Pancreas (tissue), 10 donors: ENCODE measurements at regions not wholly inside any gene's neighbourhood (a gene's known extent, or its start where the extent isn't known, plus 50 kb on each side); places are given as distances from the start of the nearest gene placed in this dataset.

ENCODE experiments used
- ATAC-seq, 4 donors: fragments of 200-7000 bp; cut with Tn5 transposase; one replicate each; pipeline versions ENCODE4 v1.8.0 to v1.9.1; 2020; ENCODE audit warnings: mild to moderate bottlenecking in 4 of 4, moderate library complexity in 4 of 4
- DNase-seq, 6 donors: peaks; one replicate each; pipeline ENCODE4 v3.0.0-alpha.2; 2020
- FAIRE-seq: peaks from 2 replicates; lab custom pipeline; 2012; peaks lifted over from hg19 to GRCh38; lab: Jason Lieb, UNC
- H3K27ac ChIP-seq, 4 donors: fragments of 200-600 bp; sonication (generic); 1 replicate in 3 of 4; 2 replicates in 1 of 4; pipeline versions ENCODE4 v1.5.0 to v1.8.0; 2020
- H3K27me3 ChIP-seq, 4 donors: fragments of 200-600 bp; one replicate each; pipeline ENCODE4 v1.8.0; 2021
- H3K36me3 ChIP-seq, 3 donors: fragments of 200-600 bp; sonication (generic) in 1 of 3; one replicate each; pipeline versions ENCODE4 v1.5.0 to v1.8.0; 2020 to 2021
- H3K4me1 ChIP-seq, 3 donors: fragments of 200-600 bp; one replicate each; pipeline ENCODE4 v1.8.0; 2021
- H3K4me3 ChIP-seq, 4 donors: fragments of 200-600 bp; sonication (generic) in 2 of 4; one replicate each; pipeline versions ENCODE4 v1.5.0 to v1.8.0; 2020 to 2021
- H3K9me3 ChIP-seq, 4 donors: fragments of 200-600 bp; one replicate each; pipeline ENCODE4 v1.8.0; 2021
- CTCF ChIP-seq, 4 donors: fragments of 200-600 bp; sonication (generic) in 3 of 4; IDR thresholded peaks; one replicate each; pipeline versions ENCODE4 v1.5.0 to v1.8.0; 2021; ENCODE audit warnings: antibody characterized with exemption in 4 of 4
- WGBS, 2 donors: extraction: QIAGEN DNeasy Blood & Tissue Kit; methylation state at CpG; one replicate each; pipeline ENCODE4 v1.1.7; 2013; 5-methylcytosine and 5-hydroxymethylcytosine counted together
- intact Hi-C, 3 donors: fragments of 100-400 bp; cut with DNase I; formaldehyde crosslinking; loops; one replicate each; pipeline versions ENCODE4 v1.11.1 to v1.14.2; 2022
- donor health status: healthy with polysubstance abuse.
- donor health status: DM: no; HTN: no; CAD: no; lungs with moderate emphysema.
- donor health status: DM: no; HTN: no; CAD: no.
- donor health status: control.
- donor health status: control.
- donor health status: Bipolar disorder and iron deficiency.
- donor health status: DM: yes; HTN: yes; CAD: no.
- donor health status: DM: no; HTN: no; CAD: no.
- donor health status: DM: no; HTN: no; CAD: no.
- donor health status: DM: yes; HTN: yes; CAD: no.

- DNase-seq: no peak
- H3K4me1 ChIP-seq: no peaks in the 10 kb centered on the region
- peak; percentile 25 to 63 (median 26) for ATAC-seq
- TF ChIP-seq CTCF (IDR thresholded peaks at IDR 0.05): no peak
- no peaks in the 10 kb centered on the region for H3K36me3 ChIP-seq
- 51 to 53% methylated on average over 4 of the region's 4 CpGs for WGBS, 2 donors
- FAIRE-seq: no peak
- no peaks in the 10 kb centered on the region for H3K9me3 ChIP-seq
- H3K4me3 ChIP-seq: no peak overlapping the region
- no peaks in the 10 kb centered on the region for H3K27me3 ChIP-seq
- H3K27ac ChIP-seq: no peak overlapping the region
- intact Hi-C loops: no loop called here
These were observed 90.7 kb upstream of the SORBS2 start for GRCh38 chr4:185902654-185903053.

- Histone ChIP-seq H3K9me3 (no peaks in the 10 kb centered on the region), H3K4me3 (no peak overlapping the region), H3K27ac (no peak overlapping the region), H3K36me3 (no peaks in the 10 kb centered on the region), H3K27me3 (no peaks in the 10 kb centered on the region), H3K4me1 (no peaks in the 10 kb centered on the region)
- 90 to 95% methylated on average over 1 of the region's 1 CpG for WGBS, 2 donors
- FAIRE-seq: no peak
- ATAC-seq: no peak
- TF ChIP-seq CTCF (IDR thresholded peaks at IDR 0.05): no peak
- intact Hi-C loops: no loop called here
- DNase-seq: no peak
These were observed 91.2 kb upstream of the SORBS2 start for GRCh38 chr4:185903205-185903604.

GRCh38 chr4:185904381-185904780 is 92.4 kb upstream of the SORBS2 start:
- TF ChIP-seq CTCF (IDR thresholded peaks at IDR 0.05): no peak
- no peak for FAIRE-seq
- Histone ChIP-seq H3K36me3 (no peaks in the 10 kb centered on the region), H3K4me1 (no peaks in the 10 kb centered on the region), H3K9me3 (no peaks in the 10 kb centered on the region), H3K27ac (no peak overlapping the region), H3K27me3 (no peaks in the 10 kb centered on the region), H3K4me3 (no peak overlapping the region)
- ATAC-seq: no peak
- DNase-seq: no peak
- 84 to 85% methylated on average over 5 of the region's 5 CpGs for WGBS, 2 donors
- intact Hi-C loops: no loop called here

GRCh38 chr4:185909972-185910371 is 98.0 kb upstream of the SORBS2 start:
- Histone ChIP-seq H3K27ac (no peak overlapping the region), H3K4me3 (no peak overlapping the region), H3K36me3 (no peaks in the 10 kb centered on the region), H3K27me3 (no peaks in the 10 kb centered on the region), H3K9me3 (no peaks in the 10 kb centered on the region), H3K4me1 (peaks cover 0 to 2% (median 0%) of the 10 kb centered on the region in 3 donors)
- intact Hi-C loops: no loop called here
- no peak for TF ChIP-seq CTCF (IDR thresholded peaks at IDR 0.05)
- FAIRE-seq: no peak
- no peak for ATAC-seq
- 94 to 98% methylated on average over 2 of the region's 2 CpGs for WGBS, 2 donors
- no peak for DNase-seq

- TF ChIP-seq CTCF (IDR thresholded peaks at IDR 0.05): no peak
- Histone ChIP-seq H3K4me1 (peaks cover 0 to 7% (median 0%) of the 10 kb centered on the region in 3 donors), H3K9me3 (no peaks in the 10 kb centered on the region), H3K36me3 (no peaks in the 10 kb centered on the region), H3K27me3 (no peaks in the 10 kb centered on the region), H3K27ac (no peak overlapping the region), H3K4me3 (no peak overlapping the region)
- no peak for DNase-seq
- 94 to 96% methylated on average over 4 of the region's 4 CpGs for WGBS, 2 donors
- ATAC-seq: no peak
- no peak for FAIRE-seq
- intact Hi-C loops: no loop called here
These were observed 99.6 kb upstream of the SORBS2 start for GRCh38 chr4:185911556-185912064.
